ENCODE measurements at regions not wholly inside any gene's neighbourhood (a gene's known extent, or its start where the extent isn't known, plus 50 kb on each side); places are given as distances from the start of the nearest gene placed in this dataset.
"Not testable (repeated sequence)": the region's sequence is repeated elsewhere in the genome, so short reads cannot be mapped to it uniquely, and the experiment has no call there.

GRCh38 chr1:148432318-148432717 is 50.8 kb downstream of the PPIAL4G start:
- Mint-ChIP-seq H3K4me1 (ENCODE audit: low read depth) (peaks cover 67% of the 10 kb centered on the region), H3K36me3 (ENCODE audit: insufficient read depth in 2 of 2) (peaks cover 5 to 23% of the 10 kb centered on the region in 2 donors), H3K27ac (peak overlapping the region; percentile 61)
- not testable (repeated sequence) for H3K4me3 Mint-ChIP-seq; ATAC-seq (replicated peaks in 1 of 2); H3K9me3 Mint-ChIP-seq; DNase-seq; H3K27me3 Mint-ChIP-seq (ENCODE audit: low read depth)

DNA sequence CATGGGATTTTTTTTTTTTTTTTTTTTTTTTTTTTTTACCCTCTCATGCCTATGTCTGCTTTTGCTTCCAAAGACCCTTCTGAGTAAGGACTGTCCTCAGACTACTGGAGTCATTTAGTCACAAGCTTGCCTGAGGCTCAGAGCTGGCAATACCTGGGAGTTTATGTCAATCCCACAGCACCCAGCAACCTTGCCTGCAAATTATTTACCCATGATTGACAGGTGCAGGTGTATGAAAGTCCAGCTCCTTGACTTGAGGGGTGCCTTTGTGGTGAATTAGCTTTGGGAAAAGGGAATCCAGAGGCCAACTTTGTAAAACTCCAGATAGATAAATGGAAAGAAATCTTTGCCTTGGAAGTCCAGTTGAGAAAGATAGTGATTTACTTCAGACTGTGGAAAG is 53.2 kb downstream of the PPIAL4G start:
- not testable (repeated sequence) for DNase-seq; H3K4me3 Mint-ChIP-seq; H3K9me3 Mint-ChIP-seq; ATAC-seq (replicated peaks in 1 of 2); H3K27me3 Mint-ChIP-seq (ENCODE audit: low read depth)
- H3K36me3 Mint-ChIP-seq (ENCODE audit: insufficient read depth in 2 of 2), result peaks cover 5 to 27% of the 10 kb centered on the region in 2 donors
- peak overlapping the region; percentile 5 for H3K27ac Mint-ChIP-seq
- H3K4me1 Mint-ChIP-seq (ENCODE audit: low read depth), result peaks cover 76% of the 10 kb centered on the region

- Mint-ChIP-seq H3K36me3 (ENCODE audit: insufficient read depth in 2 of 2) (peaks cover 6 to 18% of the 10 kb centered on the region in 2 donors), H3K4me1 (ENCODE audit: low read depth) (peaks cover 78% of the 10 kb centered on the region), H3K27ac (peak overlapping the region; percentile 84), H3K4me3 (peak overlapping the region; percentile 48 to 55)
- DNase-seq (peak; percentile 43 to 48), ATAC-seq (replicated peaks in 1 of 2) (peak; percentile 87 to 91)
- H3K27me3 Mint-ChIP-seq (ENCODE audit: low read depth); H3K9me3 Mint-ChIP-seq: not testable (repeated sequence)
Measured at GRCh38 chr1:148426940-148427611, 56.0 kb downstream of the PPIAL4G start.

DNA sequence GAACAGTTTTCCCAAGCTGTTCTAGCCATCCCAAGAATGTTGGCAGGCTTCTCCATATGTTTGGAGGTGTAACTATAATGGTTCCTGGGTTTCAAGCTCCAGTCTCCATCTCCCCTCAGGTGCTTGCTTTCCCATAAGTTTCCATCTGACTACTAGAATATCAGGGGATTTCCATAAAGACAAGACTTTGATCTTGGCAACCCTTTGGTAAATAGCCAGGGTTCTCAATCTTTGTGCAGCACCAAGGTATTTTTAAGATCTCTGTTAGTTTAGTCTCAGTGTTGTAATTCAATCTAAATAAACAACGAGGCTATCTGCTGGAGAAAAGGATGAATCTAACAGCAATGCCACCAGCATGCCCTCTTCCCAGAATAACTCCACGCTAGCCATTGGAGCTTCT is 56.7 kb downstream of the PPIAL4G start:
- H3K27me3 Mint-ChIP-seq (ENCODE audit: low read depth); ATAC-seq (replicated peaks in 1 of 2); H3K9me3 Mint-ChIP-seq; DNase-seq: not testable (repeated sequence)
- Mint-ChIP-seq H3K36me3 (ENCODE audit: insufficient read depth in 2 of 2) (peaks cover 6 to 15% of the 10 kb centered on the region in 2 donors), H3K4me1 (ENCODE audit: low read depth) (peaks cover 71% of the 10 kb centered on the region), H3K27ac (peak overlapping the region; percentile 84), H3K4me3 (peak overlapping the region; percentile 8 to 55)

GRCh38 chr1:148424143-148425003 is 58.7 kb downstream of the PPIAL4G start:
- not testable (repeated sequence) for H3K9me3 Mint-ChIP-seq; ATAC-seq (replicated peaks in 1 of 2); DNase-seq; H3K4me3 Mint-ChIP-seq; H3K27me3 Mint-ChIP-seq (ENCODE audit: low read depth)
- Mint-ChIP-seq H3K4me1 (ENCODE audit: low read depth) (peaks cover 62% of the 10 kb centered on the region), H3K36me3 (ENCODE audit: insufficient read depth in 2 of 2) (peaks cover 6 to 14% of the 10 kb centered on the region in 2 donors), H3K27ac (peak overlapping the region; percentile 33)

DNA sequence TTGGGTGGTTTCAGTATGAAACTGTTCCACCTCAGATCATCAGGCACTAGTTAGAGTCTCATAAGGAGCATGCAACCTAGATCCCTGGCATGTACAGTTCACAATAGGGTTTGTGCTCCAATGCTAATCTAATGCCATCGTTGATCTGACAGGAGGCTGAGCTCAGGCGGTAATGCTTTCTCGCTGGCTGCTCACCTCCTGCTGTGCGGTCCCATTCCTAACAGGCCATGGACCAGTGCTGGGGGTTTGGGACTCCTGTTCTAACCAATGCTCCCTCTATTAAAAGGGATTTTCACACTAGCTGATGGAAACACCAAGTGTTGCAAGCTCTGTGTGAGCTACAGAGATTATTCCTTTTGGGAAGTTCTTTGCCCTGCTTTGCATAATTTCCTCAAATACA is 60.2 kb downstream of the PPIAL4G start:
- H3K36me3 Mint-ChIP-seq (ENCODE audit: insufficient read depth in 2 of 2); H3K9me3 Mint-ChIP-seq; H3K27me3 Mint-ChIP-seq (ENCODE audit: low read depth); DNase-seq; H3K4me3 Mint-ChIP-seq; ATAC-seq (replicated peaks in 1 of 2); H3K27ac Mint-ChIP-seq: not testable (repeated sequence)
- H3K4me1 Mint-ChIP-seq (ENCODE audit: low read depth), result peaks cover 47% of the 10 kb centered on the region

GRCh38 chr1:148417241-148417640 is 65.9 kb downstream of the PPIAL4G start:
- not testable (repeated sequence) for ATAC-seq (replicated peaks in 1 of 2); H3K27me3 Mint-ChIP-seq (ENCODE audit: low read depth); H3K9me3 Mint-ChIP-seq; H3K36me3 Mint-ChIP-seq (ENCODE audit: insufficient read depth in 2 of 2); H3K4me1 Mint-ChIP-seq (ENCODE audit: low read depth); DNase-seq; H3K4me3 Mint-ChIP-seq; H3K27ac Mint-ChIP-seq

DNA sequence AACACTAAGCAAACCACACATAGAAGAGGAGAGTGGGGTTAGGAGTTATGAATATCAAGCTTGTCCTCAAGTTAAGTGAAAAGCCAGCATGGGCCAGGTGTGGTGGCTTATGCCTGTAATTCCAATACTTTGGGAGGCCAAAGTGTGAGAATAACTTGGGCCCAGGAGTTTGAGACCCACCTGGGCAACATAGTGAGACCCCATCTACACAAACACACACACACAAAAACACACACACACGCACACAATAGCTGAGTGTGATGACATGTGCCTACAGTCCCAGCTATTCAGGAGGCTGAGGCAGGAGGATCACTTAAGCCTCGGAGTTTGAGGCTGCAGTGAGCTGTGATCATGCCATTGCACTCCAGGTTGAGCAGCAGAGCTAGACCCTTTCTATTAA is 69.7 kb downstream of the PPIAL4G start:
- not testable (repeated sequence) for ATAC-seq (replicated peaks in 1 of 2); DNase-seq; H3K4me3 Mint-ChIP-seq; H3K27ac Mint-ChIP-seq; H3K4me1 Mint-ChIP-seq (ENCODE audit: low read depth); H3K27me3 Mint-ChIP-seq (ENCODE audit: low read depth)
- Mint-ChIP-seq H3K36me3 (ENCODE audit: insufficient read depth in 2 of 2) (peaks cover 8 to 14% of the 10 kb centered on the region in 2 donors), H3K9me3 (peaks cover 7 to 11% of the 10 kb centered on the region in 2 donors)

GRCh38 chr1:148404786-148405568 is 78.1 kb downstream of the PPIAL4G start:
- not testable (repeated sequence) for DNase-seq; H3K27ac Mint-ChIP-seq; H3K27me3 Mint-ChIP-seq (ENCODE audit: low read depth); ATAC-seq (replicated peaks in 1 of 2); H3K9me3 Mint-ChIP-seq; H3K36me3 Mint-ChIP-seq (ENCODE audit: insufficient read depth in 2 of 2)
- H3K4me1 Mint-ChIP-seq (ENCODE audit: low read depth), result peaks cover 30% of the 10 kb centered on the region
- peak overlapping the region in 1 of 2 donors; percentile 45 for H3K4me3 Mint-ChIP-seq

DNA sequence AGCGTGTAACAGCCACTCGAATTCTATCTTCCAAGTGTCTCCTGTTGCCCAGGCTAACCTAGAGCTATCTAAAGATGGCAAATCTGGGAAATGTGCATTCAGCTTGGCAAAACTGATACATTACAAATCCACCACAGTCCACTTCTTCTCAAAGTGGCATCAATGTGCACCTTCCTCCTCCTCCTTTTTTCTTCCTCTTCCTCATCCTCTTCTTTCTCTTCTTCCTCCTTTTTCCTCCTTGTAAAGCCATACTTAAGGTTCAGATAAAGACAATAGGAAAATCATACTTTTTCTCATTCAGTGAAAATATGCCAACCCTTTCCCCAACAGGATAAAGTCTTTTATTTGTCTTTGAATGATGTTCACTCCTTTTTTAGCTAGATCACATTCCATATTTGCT is 79.2 kb downstream of the PPIAL4G start:
- H3K36me3 Mint-ChIP-seq (ENCODE audit: insufficient read depth in 2 of 2); H3K27me3 Mint-ChIP-seq (ENCODE audit: low read depth); H3K9me3 Mint-ChIP-seq; DNase-seq; ATAC-seq (replicated peaks in 1 of 2): not testable (repeated sequence)
- Mint-ChIP-seq H3K4me3 (peak overlapping the region in 1 of 2 donors; percentile 73), H3K4me1 (ENCODE audit: low read depth) (peaks cover 34% of the 10 kb centered on the region), H3K27ac (peak overlapping the region; percentile 86)

- Mint-ChIP-seq H3K4me1 (ENCODE audit: low read depth) (peaks cover 41% of the 10 kb centered on the region), H3K4me3 (peak overlapping the region; percentile 85 to 89), H3K27ac (peak overlapping the region; percentile 91)
- ATAC-seq (replicated peaks in 1 of 2) (peak in 1 of 2 donors; percentile 41), DNase-seq (peak in 1 of 2 donors; percentile 19)
- not testable (repeated sequence) for H3K27me3 Mint-ChIP-seq (ENCODE audit: low read depth); H3K36me3 Mint-ChIP-seq (ENCODE audit: insufficient read depth in 2 of 2); H3K9me3 Mint-ChIP-seq
Measured at GRCh38 chr1:148403085-148403456, 80.0 kb downstream of the PPIAL4G start.

DNA sequence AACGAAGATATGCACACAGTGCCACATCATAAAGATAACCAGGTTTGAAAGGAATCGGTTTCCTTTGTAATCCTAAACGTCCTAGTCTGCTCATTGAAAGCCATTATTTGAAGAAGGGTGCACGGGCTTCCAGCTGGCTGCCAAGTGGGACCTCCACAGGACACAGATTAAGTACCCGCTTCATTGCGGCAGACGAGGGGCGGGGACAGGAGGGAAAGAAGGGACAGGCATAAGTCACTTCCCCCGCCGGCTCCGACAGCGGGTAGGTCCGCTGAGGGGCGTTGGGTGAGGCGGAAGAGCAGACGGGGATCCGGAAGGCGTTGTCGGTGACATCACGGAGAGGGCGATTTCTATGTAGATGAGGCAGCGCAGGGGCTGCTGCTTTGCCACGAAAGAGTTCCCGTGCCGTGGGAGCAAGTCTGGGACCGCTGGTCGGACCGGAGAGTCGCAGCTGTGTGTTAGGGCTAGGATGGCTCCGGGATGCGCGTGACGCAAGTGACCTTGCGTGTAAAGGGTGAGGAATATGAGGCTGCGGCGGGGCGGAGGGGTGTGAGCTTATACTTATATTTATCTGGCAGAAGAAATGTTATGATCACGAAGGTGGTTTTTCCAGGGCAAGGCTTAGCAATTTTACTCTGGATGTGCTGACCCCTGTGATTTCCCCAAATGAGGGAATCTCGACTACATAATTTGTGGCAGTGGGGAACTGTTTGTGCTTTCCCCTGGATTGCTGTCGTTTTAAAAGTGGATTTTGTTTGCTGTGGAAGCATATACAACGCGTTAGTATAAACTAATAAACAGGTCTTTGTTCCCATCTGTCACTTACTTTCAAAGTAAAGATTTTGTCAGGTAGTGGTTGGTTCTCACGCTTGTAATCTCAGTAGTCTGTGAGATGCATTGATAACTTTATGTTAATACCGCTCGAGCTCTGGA is 80.7 kb downstream of the PPIAL4G start:
- Mint-ChIP-seq H3K27ac (peak overlapping the region; percentile 91), H3K4me1 (ENCODE audit: low read depth) (peaks cover 43% of the 10 kb centered on the region), H3K4me3 (peak overlapping the region; percentile 85 to 89)
- DNase-seq (peak; percentile 88 to 89), ATAC-seq (replicated peaks in 1 of 2) (peak; percentile 85 to 87)
- not testable (repeated sequence) for H3K9me3 Mint-ChIP-seq; H3K27me3 Mint-ChIP-seq (ENCODE audit: low read depth); H3K36me3 Mint-ChIP-seq (ENCODE audit: insufficient read depth in 2 of 2)
